ENCODE measurements at regions not wholly inside any gene's neighbourhood (a gene's known extent, or its start where the extent isn't known, plus 50 kb on each side); places are given as distances from the start of the nearest gene placed in this dataset.

DNA sequence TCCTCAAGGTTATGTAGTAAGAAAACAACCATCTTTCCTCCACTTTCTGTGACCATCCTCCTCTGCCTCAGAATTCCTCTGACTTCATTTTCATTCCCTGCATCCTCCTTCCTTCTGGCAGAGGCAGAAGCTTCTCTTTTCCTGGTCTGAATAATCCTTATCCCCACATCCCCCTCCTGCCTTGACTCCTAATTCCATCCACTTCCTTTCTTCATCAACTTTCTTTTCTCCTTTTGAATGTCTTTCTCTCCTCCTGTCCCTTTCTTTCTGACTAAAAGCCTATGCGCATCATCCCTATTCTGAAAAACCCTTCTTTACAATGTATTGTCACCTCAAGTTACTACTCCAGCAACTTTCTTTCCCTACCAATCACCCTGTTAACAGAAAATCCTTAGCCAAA, 79.0 kb downstream of the CDO1 start:
- no peak overlapping the region for H3K27ac ChIP-seq (replicated peaks)
- TF ChIP-seq POLR2AphosphoS5 (IDR thresholded peaks at IDR 0.05; ENCODE audit: low read depth) = no peak
- TF ChIP-seq, protein P1, sequence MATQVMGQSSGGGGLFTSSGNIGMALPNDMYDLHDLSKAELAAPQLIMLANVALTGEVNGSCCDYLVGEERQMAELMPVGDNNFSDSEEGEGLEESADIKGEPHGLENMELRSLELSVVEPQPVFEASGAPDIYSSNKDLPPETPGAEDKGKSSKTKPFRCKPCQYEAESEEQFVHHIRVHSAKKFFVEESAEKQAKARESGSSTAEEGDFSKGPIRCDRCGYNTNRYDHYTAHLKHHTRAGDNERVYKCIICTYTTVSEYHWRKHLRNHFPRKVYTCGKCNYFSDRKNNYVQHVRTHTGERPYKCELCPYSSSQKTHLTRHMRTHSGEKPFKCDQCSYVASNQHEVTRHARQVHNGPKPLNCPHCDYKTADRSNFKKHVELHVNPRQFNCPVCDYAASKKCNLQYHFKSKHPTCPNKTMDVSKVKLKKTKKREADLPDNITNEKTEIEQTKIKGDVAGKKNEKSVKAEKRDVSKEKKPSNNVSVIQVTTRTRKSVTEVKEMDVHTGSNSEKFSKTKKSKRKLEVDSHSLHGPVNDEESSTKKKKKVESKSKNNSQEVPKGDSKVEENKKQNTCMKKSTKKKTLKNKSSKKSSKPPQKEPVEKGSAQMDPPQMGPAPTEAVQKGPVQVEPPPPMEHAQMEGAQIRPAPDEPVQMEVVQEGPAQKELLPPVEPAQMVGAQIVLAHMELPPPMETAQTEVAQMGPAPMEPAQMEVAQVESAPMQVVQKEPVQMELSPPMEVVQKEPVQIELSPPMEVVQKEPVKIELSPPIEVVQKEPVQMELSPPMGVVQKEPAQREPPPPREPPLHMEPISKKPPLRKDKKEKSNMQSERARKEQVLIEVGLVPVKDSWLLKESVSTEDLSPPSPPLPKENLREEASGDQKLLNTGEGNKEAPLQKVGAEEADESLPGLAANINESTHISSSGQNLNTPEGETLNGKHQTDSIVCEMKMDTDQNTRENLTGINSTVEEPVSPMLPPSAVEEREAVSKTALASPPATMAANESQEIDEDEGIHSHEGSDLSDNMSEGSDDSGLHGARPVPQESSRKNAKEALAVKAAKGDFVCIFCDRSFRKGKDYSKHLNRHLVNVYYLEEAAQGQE (IDR thresholded peaks at IDR 0.05; ENCODE audit: insufficient replicate concordance, low read depth) = no peak
- no peak for DNase-seq (ENCODE audit: low read depth in 1 of 2, low spot score in 1 of 2)

DNA sequence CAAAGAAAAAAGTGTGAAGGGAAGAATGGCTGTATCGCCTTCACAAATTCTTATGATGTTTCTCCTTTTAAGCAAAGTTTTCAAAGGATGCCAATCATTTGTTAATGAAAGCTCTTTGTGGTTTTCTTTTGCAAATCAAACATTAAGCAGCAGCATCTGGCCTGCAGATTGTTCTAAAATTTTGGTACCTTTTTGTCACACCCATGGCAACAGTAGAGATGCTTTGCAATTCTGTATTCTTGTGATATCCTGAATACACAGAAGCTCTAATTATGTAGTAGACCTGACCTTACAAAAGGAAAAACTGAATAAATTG, 79.8 kb downstream of the CDO1 start:
- no peak for DNase-seq (ENCODE audit: low read depth in 1 of 2, low spot score in 1 of 2)
- no peak overlapping the region for H3K27ac ChIP-seq (replicated peaks)
- no peak overlapping the region for H3K4me3 ChIP-seq (replicated peaks; ENCODE audit: insufficient read depth, low read length)
- TF ChIP-seq, protein P2, sequence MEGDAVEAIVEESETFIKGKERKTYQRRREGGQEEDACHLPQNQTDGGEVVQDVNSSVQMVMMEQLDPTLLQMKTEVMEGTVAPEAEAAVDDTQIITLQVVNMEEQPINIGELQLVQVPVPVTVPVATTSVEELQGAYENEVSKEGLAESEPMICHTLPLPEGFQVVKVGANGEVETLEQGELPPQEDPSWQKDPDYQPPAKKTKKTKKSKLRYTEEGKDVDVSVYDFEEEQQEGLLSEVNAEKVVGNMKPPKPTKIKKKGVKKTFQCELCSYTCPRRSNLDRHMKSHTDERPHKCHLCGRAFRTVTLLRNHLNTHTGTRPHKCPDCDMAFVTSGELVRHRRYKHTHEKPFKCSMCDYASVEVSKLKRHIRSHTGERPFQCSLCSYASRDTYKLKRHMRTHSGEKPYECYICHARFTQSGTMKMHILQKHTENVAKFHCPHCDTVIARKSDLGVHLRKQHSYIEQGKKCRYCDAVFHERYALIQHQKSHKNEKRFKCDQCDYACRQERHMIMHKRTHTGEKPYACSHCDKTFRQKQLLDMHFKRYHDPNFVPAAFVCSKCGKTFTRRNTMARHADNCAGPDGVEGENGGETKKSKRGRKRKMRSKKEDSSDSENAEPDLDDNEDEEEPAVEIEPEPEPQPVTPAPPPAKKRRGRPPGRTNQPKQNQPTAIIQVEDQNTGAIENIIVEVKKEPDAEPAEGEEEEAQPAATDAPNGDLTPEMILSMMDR (IDR thresholded peaks at IDR 0.05; ENCODE audit: insufficient read depth, low read length) = no peak
- TF ChIP-seq GABPA (IDR thresholded peaks at IDR 0.05; ENCODE audit: low read depth) (no peak), SPI1 (IDR thresholded peaks at IDR 0.05; ENCODE audit: borderline replicate concordance, low read depth) (no peak)
- TF ChIP-seq, protein P1 (IDR thresholded peaks at IDR 0.05; ENCODE audit: insufficient replicate concordance, low read depth) = no peak
- no peaks in the 10 kb centered on the region for H3K27me3 ChIP-seq (ENCODE audit: insufficient read depth, poor library complexity, severe bottlenecking)

More for the DNA sequence above, 79.0 kb downstream of the CDO1 start:
- Histone ChIP-seq H3K4me3 (replicated peaks; ENCODE audit: insufficient read depth, low read length) (no peak overlapping the region), H3K27me3 (ENCODE audit: insufficient read depth, poor library complexity, severe bottlenecking) (no peaks in the 10 kb centered on the region)

DNA sequence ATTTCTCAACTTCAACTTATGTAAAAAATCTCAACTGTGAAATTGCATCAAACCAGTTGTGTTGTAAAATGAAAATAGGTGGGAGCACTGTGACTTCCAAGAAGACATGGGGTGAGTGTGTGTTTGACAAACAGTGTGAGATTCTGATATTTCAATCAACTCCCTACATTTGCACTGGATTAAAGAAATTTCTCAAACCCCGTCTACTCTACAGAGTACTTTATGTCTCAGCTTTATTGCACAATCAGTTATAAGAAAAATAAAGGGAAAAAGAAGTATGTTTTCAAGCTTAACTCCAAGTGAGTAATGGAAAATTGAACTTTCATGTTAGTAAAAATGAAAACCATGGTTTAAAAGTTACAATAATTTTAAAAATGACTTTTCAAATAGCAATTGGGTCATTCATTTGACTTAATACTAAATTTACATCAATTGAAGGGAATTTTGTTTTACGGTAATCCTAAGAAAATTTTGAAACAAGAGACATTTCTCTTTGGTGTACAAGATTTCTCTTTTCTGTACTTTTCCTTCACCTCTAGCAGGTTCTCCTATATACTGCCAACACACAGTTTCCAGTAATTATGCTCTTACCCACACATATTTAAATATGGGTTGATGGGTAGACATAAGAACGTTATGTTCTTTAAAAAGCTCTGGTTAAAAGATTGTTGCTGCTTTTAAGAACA, 80.3 kb downstream of the CDO1 start:
- TF ChIP-seq GABPA (IDR thresholded peaks at IDR 0.05; ENCODE audit: low read depth) = no peak
- TF ChIP-seq, protein P1 (IDR thresholded peaks at IDR 0.05; ENCODE audit: insufficient replicate concordance, low read depth) = no peak
- TF ChIP-seq POLR2AphosphoS5 (IDR thresholded peaks at IDR 0.05; ENCODE audit: low read depth) = no peak
- TF ChIP-seq, protein P2 (IDR thresholded peaks at IDR 0.05; ENCODE audit: insufficient read depth, low read length) = no peak
- no peak for TF ChIP-seq SPI1 (IDR thresholded peaks at IDR 0.05; ENCODE audit: borderline replicate concordance, low read depth)
- H3K27ac ChIP-seq (replicated peaks) = no peak overlapping the region
- H3K27me3 ChIP-seq (ENCODE audit: insufficient read depth, poor library complexity, severe bottlenecking) = no peaks in the 10 kb centered on the region
- no peak for DNase-seq (ENCODE audit: low read depth in 1 of 2, low spot score in 1 of 2)
- H3K4me3 ChIP-seq (replicated peaks; ENCODE audit: insufficient read depth, low read length) = no peak overlapping the region

All from HL-60 (cell line).